SU-DHL-6 (cell line): ENCODE measurements at regions not wholly inside any gene's neighbourhood (a gene's known extent, or its start where the extent isn't known, plus 50 kb on each side); places are given as distances from the start of the nearest gene placed in this dataset.

ENCODE experiments used
- H2AFZ ChIP-seq: fragments of 200-600 bp; sonication (generic); 2 replicates; pipeline ENCODE4 v1.6.1; 2014; ENCODE audit warnings: low read depth, mild to moderate bottlenecking, moderate library complexity, mixed read lengths, antibody characterized with exemption, low read length; ENCODE audit not compliant: severe bottlenecking
- H3F3A ChIP-seq: fragments of 200-600 bp; shearing (Covaris generic); 2 replicates; pipeline ENCODE4 v1.6.0; 2016; ENCODE audit warnings: antibody characterized with exemption, mild to moderate bottlenecking; ENCODE audit not compliant: insufficient read depth
- H3K27ac ChIP-seq: fragments of 200-600 bp; sonication (generic); 2 replicates; pipeline ENCODE4 v1.5.1; 2016; ENCODE audit warnings: low read depth, mild to moderate bottlenecking, low read length, moderate library complexity, mixed read lengths
- H3K27me3 ChIP-seq: fragments of 200-600 bp; sonication (generic), shearing (Covaris generic); 2 replicates; pipeline ENCODE4 v1.6.0; 2014; ENCODE audit warnings: mild to moderate bottlenecking, low read length
- H3K36me3 ChIP-seq: fragments of 200-600 bp; sonication (generic); 2 replicates; pipeline ENCODE4 v1.6.1; 2014; ENCODE audit warnings: mild to moderate bottlenecking, low read length, mixed read lengths
- H3K4me2 ChIP-seq: fragments of 300-600, 200-600 bp; shearing (Covaris generic), sonication (generic); 2 replicates; pipeline ENCODE4 v1.6.0; 2014; ENCODE audit warnings: low read length, low read depth, mild to moderate bottlenecking; ENCODE audit not compliant: poor library complexity, severe bottlenecking
- H3K4me3 ChIP-seq: fragments of 200-600 bp; sonication (generic); 2 replicates; pipeline ENCODE4 v1.5.1; 2014; ENCODE audit warnings: antibody characterized with exemption, low read length, mild to moderate bottlenecking, mixed read lengths; ENCODE audit not compliant: insufficient read depth, poor library complexity, severe bottlenecking
- H3K79me2 ChIP-seq: fragments of 200-600 bp; sonication (generic); 2 replicates; pipeline ENCODE4 v1.6.1; 2014; ENCODE audit warnings: mild to moderate bottlenecking, low read length, moderate library complexity; ENCODE audit not compliant: insufficient read depth
- H3K9ac ChIP-seq: fragments of 200-600 bp; sonication (generic); 2 replicates; pipeline ENCODE4 v1.7.0; 2014; ENCODE audit warnings: mild to moderate bottlenecking, low read length
- H3K9me2 ChIP-seq: fragments of 200-600 bp; sonication (generic); replicated peaks from 2 replicates; pipeline ENCODE4 v1.6.1; 2014; ENCODE audit warnings: low read length; ENCODE audit not compliant: insufficient read depth
- H3K9me3 ChIP-seq: fragments of 200-600 bp; sonication (generic); 2 replicates; pipeline ENCODE4 v1.6.1; 2014; ENCODE audit warnings: low read length, mixed read lengths; ENCODE audit not compliant: insufficient read depth
- H4K20me1 ChIP-seq: fragments of 200-600 bp; sonication (generic); 2 replicates; pipeline ENCODE4 v1.6.1; 2014; ENCODE audit warnings: low read depth, mild to moderate bottlenecking, antibody characterized with exemption, low read length, moderate library complexity, mixed read lengths
- EZH2phosphoT487 ChIP-seq: fragments of 200-600 bp; sonication (generic), shearing (Covaris generic); conservative IDR thresholded peaks from 2 replicates; pipeline ENCODE4 v1.6.1; 2018; ENCODE audit warnings: mild to moderate bottlenecking, antibody characterized with exemption, low read length, moderate library complexity, mixed read lengths
- TF ChIP-seq, protein P1 (sequence below): fragments of 200-600 bp; sonication (generic); IDR thresholded peaks from one replicate; pipeline ENCODE4 v1.5.1; 2017; ENCODE audit warnings: antibody characterized with exemption, mild to moderate bottlenecking, low read length, moderate library complexity; ENCODE audit not compliant: insufficient read depth, poor library complexity, severe bottlenecking

- H3K9me2 ChIP-seq = no peaks in the 10 kb centered on the region
- no peak overlapping the region for H3K27ac ChIP-seq
- no peak overlapping the region for H2AFZ ChIP-seq
- TF ChIP-seq, protein P1, sequence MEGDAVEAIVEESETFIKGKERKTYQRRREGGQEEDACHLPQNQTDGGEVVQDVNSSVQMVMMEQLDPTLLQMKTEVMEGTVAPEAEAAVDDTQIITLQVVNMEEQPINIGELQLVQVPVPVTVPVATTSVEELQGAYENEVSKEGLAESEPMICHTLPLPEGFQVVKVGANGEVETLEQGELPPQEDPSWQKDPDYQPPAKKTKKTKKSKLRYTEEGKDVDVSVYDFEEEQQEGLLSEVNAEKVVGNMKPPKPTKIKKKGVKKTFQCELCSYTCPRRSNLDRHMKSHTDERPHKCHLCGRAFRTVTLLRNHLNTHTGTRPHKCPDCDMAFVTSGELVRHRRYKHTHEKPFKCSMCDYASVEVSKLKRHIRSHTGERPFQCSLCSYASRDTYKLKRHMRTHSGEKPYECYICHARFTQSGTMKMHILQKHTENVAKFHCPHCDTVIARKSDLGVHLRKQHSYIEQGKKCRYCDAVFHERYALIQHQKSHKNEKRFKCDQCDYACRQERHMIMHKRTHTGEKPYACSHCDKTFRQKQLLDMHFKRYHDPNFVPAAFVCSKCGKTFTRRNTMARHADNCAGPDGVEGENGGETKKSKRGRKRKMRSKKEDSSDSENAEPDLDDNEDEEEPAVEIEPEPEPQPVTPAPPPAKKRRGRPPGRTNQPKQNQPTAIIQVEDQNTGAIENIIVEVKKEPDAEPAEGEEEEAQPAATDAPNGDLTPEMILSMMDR = no peak
- no peak for TF ChIP-seq EZH2phosphoT487
- no peaks in the 10 kb centered on the region for H3K9me3 ChIP-seq
- no peaks in the 10 kb centered on the region for H3K27me3 ChIP-seq
- no peaks in the 10 kb centered on the region for H3K36me3 ChIP-seq
- no peak overlapping the region for H3K4me2 ChIP-seq
- H3K4me3 ChIP-seq = no peak overlapping the region
- H3K9ac ChIP-seq = no peak overlapping the region
- no peaks in the 10 kb centered on the region; the same call in 1 of the 2 replicates for H4K20me1 ChIP-seq
- no peaks in the 10 kb centered on the region for H3K79me2 ChIP-seq
- no peaks in the 10 kb centered on the region for H3F3A ChIP-seq
Observed at GRCh38 chr5:87627363-87627762, 214.6 kb upstream of the CCNH start.

DNA sequence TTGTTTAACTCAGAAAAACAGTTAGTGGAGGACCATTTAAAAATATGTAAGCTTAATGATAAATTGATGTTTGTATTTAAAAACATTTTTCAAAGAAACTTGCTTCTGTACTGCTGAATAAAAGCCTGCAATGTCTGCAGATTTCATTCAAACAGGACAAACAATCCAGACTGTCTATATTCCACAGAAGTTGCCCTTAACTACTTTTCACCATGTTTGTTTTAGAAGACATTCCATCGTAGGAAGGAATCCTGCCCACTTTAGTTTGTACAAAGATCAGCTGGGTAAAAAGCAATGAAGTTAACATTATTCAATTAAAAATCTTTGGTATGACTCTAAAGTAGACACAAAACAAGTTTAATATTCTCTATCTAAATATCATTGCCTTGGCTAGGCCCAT is 195.7 kb upstream of the CCNH start:
- no peak overlapping the region for H2AFZ ChIP-seq
- no peaks in the 10 kb centered on the region for H3K27me3 ChIP-seq
- H3K36me3 ChIP-seq = no peaks in the 10 kb centered on the region
- no peaks in the 10 kb centered on the region for H3K9me2 ChIP-seq
- TF ChIP-seq, protein P1 = no peak
- no peak for TF ChIP-seq EZH2phosphoT487
- H3K9me3 ChIP-seq = no peaks in the 10 kb centered on the region
- no peaks in the 10 kb centered on the region for H3K79me2 ChIP-seq
- no peaks in the 10 kb centered on the region for H3F3A ChIP-seq
- H3K4me3 ChIP-seq = no peak overlapping the region
- no peaks in the 10 kb centered on the region for H4K20me1 ChIP-seq
- H3K9ac ChIP-seq = no peak overlapping the region
- H3K27ac ChIP-seq = no peak overlapping the region
- no peak overlapping the region for H3K4me2 ChIP-seq

DNA sequence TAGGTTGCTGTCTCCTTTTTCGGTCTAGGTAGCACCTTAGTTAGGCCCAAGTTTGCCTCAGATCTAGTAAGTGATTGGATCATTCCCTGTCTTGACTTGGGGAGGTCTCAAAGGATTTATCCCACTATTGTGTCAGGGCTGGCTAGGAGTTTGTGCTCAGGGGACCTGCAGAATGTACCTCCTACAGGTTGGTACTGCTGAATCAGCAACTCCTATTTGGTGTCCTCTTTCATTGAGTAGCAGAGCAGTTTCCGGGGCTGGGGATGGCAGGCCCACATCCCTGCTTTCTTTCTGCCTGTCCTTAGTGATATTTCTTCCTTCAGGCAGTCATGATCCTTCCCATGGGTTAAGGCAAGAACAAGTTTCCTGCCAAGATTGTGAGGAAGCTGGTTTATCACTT is 192.9 kb upstream of the CCNH start:
- H3K36me3 ChIP-seq = no peaks in the 10 kb centered on the region
- no peaks in the 10 kb centered on the region for H3K9me2 ChIP-seq
- no peaks in the 10 kb centered on the region for H3F3A ChIP-seq
- no peak overlapping the region for H3K27ac ChIP-seq
- no peak overlapping the region for H3K4me2 ChIP-seq
- TF ChIP-seq, protein P1 = no peak
- no peak for TF ChIP-seq EZH2phosphoT487
- H3K79me2 ChIP-seq = no peaks in the 10 kb centered on the region
- no peaks in the 10 kb centered on the region for H3K27me3 ChIP-seq
- no peak overlapping the region for H2AFZ ChIP-seq
- H3K4me3 ChIP-seq = no peak overlapping the region
- no peaks in the 10 kb centered on the region for H3K9me3 ChIP-seq
- H3K9ac ChIP-seq = no peak overlapping the region
- no peaks in the 10 kb centered on the region for H4K20me1 ChIP-seq
